ENCODE measurements at regions not wholly inside any gene's neighbourhood (a gene's known extent, or its start where the extent isn't known, plus 50 kb on each side); places are given as distances from the start of the nearest gene placed in this dataset.

- TF ChIP-seq EZH2phosphoT487 (IDR thresholded peaks at IDR 0.05; ENCODE audit: low read depth, severe bottlenecking, unreplicated experiment) (no peak), CTCF (IDR thresholded peaks at IDR 0.05; ENCODE audit: poor library complexity) (no peak), EZH2 (IDR thresholded peaks at IDR 0.05; ENCODE audit: borderline replicate concordance) (no peak)
- H3K9me3 ChIP-seq (ENCODE audit: low read depth) = peaks cover 12% of the 10 kb centered on the region
- 67% methylated on average over 4 of the region's 4 CpGs for WGBS (ENCODE audit: low lambda C conversion rate, missing lambda C conversion rate)
- H3K4me2 ChIP-seq = no peak overlapping the region
- H3K9me2 ChIP-seq (replicated peaks; ENCODE audit: insufficient read depth) = no peaks in the 10 kb centered on the region
- H3K4me1 ChIP-seq (ENCODE audit: insufficient read depth) = no peaks in the 10 kb centered on the region
- H2AFZ ChIP-seq = no peak overlapping the region
- H3K79me2 ChIP-seq = peaks cover 6% of the 10 kb centered on the region
- no peak for DNase-seq (ENCODE audit: low spot score)
- H4K20me1 ChIP-seq (ENCODE audit: insufficient read depth, poor library complexity, severe bottlenecking) = no peaks in the 10 kb centered on the region
- no peaks in the 10 kb centered on the region for H3K36me3 ChIP-seq (replicated peaks; ENCODE audit: insufficient read depth, low read depth)
- no peak overlapping the region for H3K27ac ChIP-seq
- H3K27me3 ChIP-seq = no peaks in the 10 kb centered on the region
- H3K4me3 ChIP-seq = no peak overlapping the region
Observed at GRCh38 chrX:115894087-115894486, 276.5 kb upstream of the AGTR2 start.

- H3K4me2 ChIP-seq = no peak overlapping the region
- H2AFZ ChIP-seq = no peak overlapping the region
- no peaks in the 10 kb centered on the region for H3K4me1 ChIP-seq (ENCODE audit: insufficient read depth)
- H3K27ac ChIP-seq = no peak overlapping the region
- no peaks in the 10 kb centered on the region for H3K27me3 ChIP-seq
- TF ChIP-seq CTCF (IDR thresholded peaks at IDR 0.05; ENCODE audit: poor library complexity) (no peak), EZH2phosphoT487 (IDR thresholded peaks at IDR 0.05; ENCODE audit: low read depth, severe bottlenecking, unreplicated experiment) (no peak), EZH2 (IDR thresholded peaks at IDR 0.05; ENCODE audit: borderline replicate concordance) (no peak)
- no peak for DNase-seq (ENCODE audit: low spot score)
- no peaks in the 10 kb centered on the region for H3K9me2 ChIP-seq (replicated peaks; ENCODE audit: insufficient read depth)
- peaks cover 6% of the 10 kb centered on the region for H3K79me2 ChIP-seq
- H4K20me1 ChIP-seq (ENCODE audit: insufficient read depth, poor library complexity, severe bottlenecking) = no peaks in the 10 kb centered on the region
- WGBS (ENCODE audit: low lambda C conversion rate, missing lambda C conversion rate) = 95% methylated on average over 6 of the region's 6 CpGs
- H3K9me3 ChIP-seq (ENCODE audit: low read depth) = peaks cover 1% of the 10 kb centered on the region
- no peak overlapping the region for H3K4me3 ChIP-seq
- H3K36me3 ChIP-seq (replicated peaks; ENCODE audit: insufficient read depth, low read depth) = no peaks in the 10 kb centered on the region
Observed at GRCh38 chrX:115895678-115896329, 274.7 kb upstream of the AGTR2 start.

- Histone ChIP-seq H3K4me2 (no peak overlapping the region), H2AFZ (no peak overlapping the region), H3K79me2 (peaks cover 6% of the 10 kb centered on the region), H3K4me1 (ENCODE audit: insufficient read depth) (no peaks in the 10 kb centered on the region), H3K4me3 (no peak overlapping the region), H3K27me3 (no peaks in the 10 kb centered on the region), H3K9me2 (replicated peaks; ENCODE audit: insufficient read depth) (no peaks in the 10 kb centered on the region), H4K20me1 (ENCODE audit: insufficient read depth, poor library complexity, severe bottlenecking) (no peaks in the 10 kb centered on the region), H3K27ac (no peak overlapping the region), H3K36me3 (replicated peaks; ENCODE audit: insufficient read depth, low read depth) (no peaks in the 10 kb centered on the region), H3K9me3 (ENCODE audit: low read depth) (no peaks in the 10 kb centered on the region)
- TF ChIP-seq EZH2 (IDR thresholded peaks at IDR 0.05; ENCODE audit: borderline replicate concordance) (no peak), EZH2phosphoT487 (IDR thresholded peaks at IDR 0.05; ENCODE audit: low read depth, severe bottlenecking, unreplicated experiment) (no peak), CTCF (IDR thresholded peaks at IDR 0.05; ENCODE audit: poor library complexity) (no peak)
- WGBS (ENCODE audit: low lambda C conversion rate, missing lambda C conversion rate) = 91% methylated on average over 5 of the region's 5 CpGs
- no peak for DNase-seq (ENCODE audit: low spot score)
Observed at GRCh38 chrX:115896362-115896761, 274.2 kb upstream of the AGTR2 start.
